ENCODE measurements at regions not wholly inside any gene's neighbourhood (a gene's known extent, or its start where the extent isn't known, plus 50 kb on each side); places are given as distances from the start of the nearest gene placed in this dataset.

GRCh38 chr3:107882881-107883280, 207.9 kb downstream of the CD47 start:
- TF ChIP-seq, protein P1, sequence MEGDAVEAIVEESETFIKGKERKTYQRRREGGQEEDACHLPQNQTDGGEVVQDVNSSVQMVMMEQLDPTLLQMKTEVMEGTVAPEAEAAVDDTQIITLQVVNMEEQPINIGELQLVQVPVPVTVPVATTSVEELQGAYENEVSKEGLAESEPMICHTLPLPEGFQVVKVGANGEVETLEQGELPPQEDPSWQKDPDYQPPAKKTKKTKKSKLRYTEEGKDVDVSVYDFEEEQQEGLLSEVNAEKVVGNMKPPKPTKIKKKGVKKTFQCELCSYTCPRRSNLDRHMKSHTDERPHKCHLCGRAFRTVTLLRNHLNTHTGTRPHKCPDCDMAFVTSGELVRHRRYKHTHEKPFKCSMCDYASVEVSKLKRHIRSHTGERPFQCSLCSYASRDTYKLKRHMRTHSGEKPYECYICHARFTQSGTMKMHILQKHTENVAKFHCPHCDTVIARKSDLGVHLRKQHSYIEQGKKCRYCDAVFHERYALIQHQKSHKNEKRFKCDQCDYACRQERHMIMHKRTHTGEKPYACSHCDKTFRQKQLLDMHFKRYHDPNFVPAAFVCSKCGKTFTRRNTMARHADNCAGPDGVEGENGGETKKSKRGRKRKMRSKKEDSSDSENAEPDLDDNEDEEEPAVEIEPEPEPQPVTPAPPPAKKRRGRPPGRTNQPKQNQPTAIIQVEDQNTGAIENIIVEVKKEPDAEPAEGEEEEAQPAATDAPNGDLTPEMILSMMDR (IDR thresholded peaks at IDR 0.05 in 4 of 5, conservative IDR thresholded peaks at IDR 0.05 in 1 of 5): no peak
- TF ChIP-seq POLR2A (IDR thresholded peaks at IDR 0.05): no peak

Measured in gastrocnemius medialis (tissue), 4 donors.